Tibial nerve (tissue), 4 donors: ENCODE measurements at regions not wholly inside any gene's neighbourhood (a gene's known extent, or its start where the extent isn't known, plus 50 kb on each side); places are given as distances from the start of the nearest gene placed in this dataset.

Experiments used
- CTCF ChIP-seq, 5 experiments: fragments of 200-600 bp in 3 of 5; fragments of 450-650 bp in 2 of 5; sonication (generic) in 3 of 5; IDR thresholded peaks; one replicate each; pipeline ENCODE4 v1.5.1; 2016 to 2019; ENCODE audit warnings: antibody characterized with exemption in 5 of 5, mild to moderate bottlenecking in 3 of 5, moderate library complexity in 2 of 5
- EP300 ChIP-seq, 2 donors: sonication (generic); formaldehyde crosslinking; IDR thresholded peaks; one replicate each; pipeline ENCODE4 v1.6.1; 2017; ENCODE audit warnings: antibody characterized with exemption in 2 of 2, mild to moderate bottlenecking in 1 of 2
- POLR2A ChIP-seq, 2 donors: fragments of 450-650 bp; IDR thresholded peaks; one replicate each; pipeline ENCODE4 v1.6.1; 2017; ENCODE audit warnings: antibody characterized with exemption in 2 of 2, mild to moderate bottlenecking in 2 of 2, moderate library complexity in 2 of 2

DNA sequence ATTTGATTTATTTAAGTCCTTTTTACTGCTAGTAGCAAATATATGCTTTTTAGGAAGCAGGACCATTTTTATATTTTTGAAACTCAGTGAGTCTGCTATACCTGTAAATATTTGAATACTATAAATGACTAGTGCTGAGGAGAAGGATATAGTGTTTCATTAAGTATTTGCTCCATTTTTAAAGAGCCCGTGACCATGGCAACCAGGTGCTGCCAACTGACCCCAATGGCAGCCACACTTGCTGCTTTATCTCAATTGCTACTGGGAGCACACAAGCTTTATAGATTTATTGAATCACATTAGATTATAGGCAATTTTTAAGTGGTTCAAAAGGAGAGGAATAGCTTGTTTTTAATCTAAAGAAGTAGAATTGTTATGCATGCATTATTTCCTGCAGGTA, 142.0 kb downstream of the SCG2 start:
- TF ChIP-seq POLR2A (IDR thresholded peaks at IDR 0.05) = no peak
- no peak for TF ChIP-seq CTCF (IDR thresholded peaks at IDR 0.05)
- no peak for TF ChIP-seq EP300 (IDR thresholded peaks at IDR 0.05)
